HG03378 (cell line): ENCODE measurements at regions not wholly inside any gene's neighbourhood (a gene's known extent, or its start where the extent isn't known, plus 50 kb on each side); places are given as distances from the start of the nearest gene placed in this dataset.
"Not testable (repeated sequence)": the region's sequence is repeated elsewhere in the genome, so short reads cannot be mapped to it uniquely, and the experiment has no call there.

Experiments
- ATAC-seq: cut with Tn5 transposase; IDR thresholded peaks from one replicate; pipeline ENCODE4 v1.9.1; 2021; ENCODE audit warnings: mild to moderate bottlenecking, moderate library complexity; ENCODE audit not compliant: unreplicated experiment

GRCh38 chr9:75455444-75455921 is 367.2 kb downstream of the OSTF1 start:
- ATAC-seq, result peak; percentile 98

DNA sequence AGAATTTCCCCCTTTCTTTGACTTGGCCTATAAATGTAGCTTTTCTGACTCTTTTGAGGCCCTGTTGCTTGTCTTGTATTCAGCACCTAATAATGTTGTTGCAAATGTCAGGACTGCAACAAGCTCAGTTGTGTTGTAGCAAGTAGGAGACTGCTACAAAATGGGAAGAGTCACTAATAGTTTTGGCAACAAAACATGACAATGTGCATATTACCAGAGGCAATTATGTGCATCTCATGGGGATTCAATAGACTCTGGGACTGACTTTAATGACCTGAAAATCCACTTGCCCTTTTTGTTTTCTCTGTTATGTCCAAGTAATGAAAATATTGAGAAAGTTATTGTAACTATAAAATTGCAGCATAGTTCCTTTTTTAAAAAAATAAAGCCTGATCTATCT is 368.4 kb downstream of the OSTF1 start:
- no peak for ATAC-seq

GRCh38 chr9:75457474-75458011 is 369.2 kb downstream of the OSTF1 start:
- no peak for ATAC-seq

GRCh38 chr9:75459311-75459710 is 371.0 kb downstream of the OSTF1 start:
- ATAC-seq, result not testable (repeated sequence)

GRCh38 chr9:75461183-75461582 is 372.9 kb downstream of the OSTF1 start:
- ATAC-seq, result no peak

- ATAC-seq, result no peak
These were observed 374.6 kb downstream of the OSTF1 start for GRCh38 chr9:75462866-75463265.

DNA sequence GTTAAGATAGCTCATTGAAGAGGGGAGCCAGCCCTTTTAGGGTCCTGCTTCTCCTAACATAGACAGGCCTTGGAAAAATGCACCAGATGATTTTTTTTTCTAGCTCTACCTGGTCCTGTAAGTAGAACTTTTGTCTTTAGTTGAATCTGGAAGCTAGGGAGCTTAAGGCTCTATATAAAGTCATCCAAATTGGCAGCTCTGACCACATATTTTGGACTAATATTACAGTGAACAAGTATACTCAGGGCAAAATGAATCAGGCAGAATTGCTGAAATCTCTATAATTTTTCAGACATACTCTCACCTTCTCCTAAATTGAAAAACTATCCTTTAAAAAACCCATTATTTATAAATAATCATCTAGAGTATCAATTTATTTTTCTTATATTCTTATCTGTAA is 375.6 kb downstream of the OSTF1 start:
- no peak for ATAC-seq

- ATAC-seq, result no peak
These were observed 376.4 kb downstream of the OSTF1 start for GRCh38 chr9:75464726-75465125.

- no peak for ATAC-seq
These were observed 378.8 kb downstream of the OSTF1 start for GRCh38 chr9:75467142-75467541.

GRCh38 chr9:75471549-75472114 is 383.3 kb downstream of the OSTF1 start:
- ATAC-seq, result no peak

- ATAC-seq, result no peak
These were observed 394.3 kb downstream of the OSTF1 start for GRCh38 chr9:75482566-75482965.

DNA sequence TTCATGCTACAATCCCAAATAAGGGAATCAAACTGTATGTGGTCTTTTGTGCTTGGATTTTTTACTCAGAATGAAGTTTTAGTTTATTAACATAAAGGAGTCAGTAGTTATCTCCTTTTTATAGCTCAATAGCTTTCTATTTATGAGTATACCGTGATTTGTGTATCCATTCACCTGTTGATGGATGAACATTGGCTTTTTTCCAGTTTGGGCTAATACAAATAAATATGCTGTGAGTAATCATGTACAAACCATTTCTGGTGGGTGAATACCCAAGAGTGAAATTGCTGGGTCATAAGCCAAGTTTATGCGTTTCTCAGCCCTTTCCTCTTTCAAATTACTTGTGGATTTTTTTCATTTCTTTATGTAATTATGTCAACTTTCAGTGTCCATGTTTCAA is 395.3 kb downstream of the OSTF1 start:
- ATAC-seq, result no peak

- no peak for ATAC-seq
These were observed 399.8 kb downstream of the OSTF1 start for GRCh38 chr9:75487856-75488718.

DNA sequence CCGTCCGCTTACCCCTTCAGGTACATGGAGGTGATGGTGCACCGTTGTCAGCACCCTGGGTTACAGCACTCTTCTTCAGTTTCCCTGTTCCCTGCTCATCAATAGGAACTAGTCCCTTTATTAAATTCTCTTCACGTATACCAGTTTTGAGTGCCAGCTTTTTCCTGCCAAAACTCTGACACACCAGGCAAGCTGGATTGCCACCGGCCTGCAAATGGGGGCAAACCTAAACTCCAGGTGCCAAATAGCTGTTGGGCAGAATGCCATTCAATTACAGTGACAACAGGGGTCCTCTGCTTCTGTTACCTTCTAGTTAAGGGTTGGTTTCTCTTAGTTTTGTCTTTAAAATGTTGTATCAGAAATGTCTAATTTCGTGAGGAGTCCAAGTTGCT is 400.4 kb downstream of the OSTF1 start:
- no peak for ATAC-seq

- no peak for ATAC-seq
These were observed 400.1 kb upstream of the PCSK5 start for GRCh38 chr9:75490326-75490725.

- ATAC-seq, result no peak
These were observed 398.9 kb upstream of the PCSK5 start for GRCh38 chr9:75491533-75491932.

- no peak for ATAC-seq
These were observed 390.7 kb upstream of the PCSK5 start for GRCh38 chr9:75499812-75500211.

GRCh38 chr9:75500479-75500878 is 390.0 kb upstream of the PCSK5 start:
- ATAC-seq, result no peak

- not testable (repeated sequence) for ATAC-seq
These were observed 389.5 kb upstream of the PCSK5 start for GRCh38 chr9:75500940-75501339.

DNA sequence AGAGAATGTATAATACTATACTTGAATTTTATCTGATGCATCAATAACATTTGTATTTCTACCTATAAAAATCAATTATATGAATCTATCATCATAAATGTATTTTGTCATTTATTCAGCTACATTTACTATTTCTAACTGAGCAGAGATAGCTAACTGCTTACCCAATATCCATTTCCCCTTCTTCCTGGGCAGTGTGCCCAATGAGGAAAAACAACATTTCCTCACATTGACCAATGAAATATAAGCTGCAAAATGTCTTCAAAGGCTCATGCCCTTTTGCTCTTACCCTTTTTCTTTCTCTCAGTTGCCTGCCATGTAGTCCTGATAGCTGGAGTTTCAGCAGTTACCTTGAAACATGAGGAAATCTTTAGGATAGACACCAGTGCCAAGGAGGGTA is 385.8 kb upstream of the PCSK5 start:
- no peak for ATAC-seq

GRCh38 chr9:75505654-75506053 is 384.8 kb upstream of the PCSK5 start:
- no peak for ATAC-seq

DNA sequence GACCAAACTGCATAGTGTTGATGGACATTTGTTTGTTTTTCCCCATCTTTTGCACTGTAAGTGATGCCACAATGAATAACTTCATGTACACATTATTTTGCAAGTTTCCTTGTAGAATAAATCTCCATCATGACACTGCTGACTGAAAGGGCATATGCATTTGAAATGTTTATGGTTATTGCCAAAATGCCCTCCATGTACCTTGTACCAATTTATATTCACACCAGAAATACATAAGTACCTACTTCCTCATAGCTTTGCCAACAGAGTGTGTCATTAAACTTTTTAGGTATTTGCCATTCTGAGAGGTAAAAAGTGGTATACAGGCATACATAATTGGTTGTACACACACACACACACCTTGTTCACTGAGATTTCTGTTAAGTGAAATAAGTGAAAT is 361.0 kb upstream of the PCSK5 start:
- no peak for ATAC-seq
